ENCODE measurements at regions not wholly inside any gene's neighbourhood (a gene's known extent, or its start where the extent isn't known, plus 50 kb on each side); places are given as distances from the start of the nearest gene placed in this dataset.

DNA sequence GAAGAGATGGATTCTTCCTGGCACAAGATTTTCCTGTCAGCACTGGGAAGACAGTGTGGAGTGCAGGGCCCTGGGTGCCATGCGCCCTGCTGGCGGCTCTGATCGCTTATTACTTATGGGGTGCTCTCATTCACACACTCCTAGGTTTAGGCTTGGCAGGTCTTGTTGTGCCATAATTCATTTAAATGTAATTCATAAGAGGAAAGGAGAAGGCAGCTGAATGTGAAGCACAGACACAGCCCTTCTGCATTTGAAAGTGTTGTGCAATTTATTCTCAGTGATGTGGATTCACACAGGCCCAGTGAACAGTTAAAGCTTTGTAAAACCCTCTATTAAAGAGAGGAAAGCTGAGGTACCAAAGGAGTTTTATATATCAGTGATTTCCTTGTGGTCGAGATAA, 249.7 kb downstream of the C4orf33 start:
- no peak for DNase-seq (ENCODE audit: low read depth in 1 of 2, low spot score in 1 of 2)

DNA sequence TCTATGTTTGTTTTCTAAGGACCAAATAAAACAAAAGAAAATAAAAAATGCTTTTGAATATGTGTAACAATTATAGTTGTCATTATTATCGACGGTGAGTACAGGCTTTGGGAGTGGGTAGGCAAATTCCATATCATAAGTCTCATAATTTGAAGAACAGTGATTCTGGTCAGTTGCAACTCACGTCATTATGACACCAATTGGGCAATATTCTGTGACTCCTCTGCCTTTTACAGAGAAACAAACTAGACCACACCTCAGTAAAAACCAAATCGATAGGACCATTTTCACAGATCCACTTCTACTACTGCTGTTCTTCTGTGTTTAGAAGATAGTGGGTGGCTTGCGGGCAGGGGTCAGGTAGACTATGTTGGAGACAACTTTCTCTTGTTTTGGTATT, 250.1 kb downstream of the C4orf33 start:
- no peak for DNase-seq (ENCODE audit: low read depth in 1 of 2, low spot score in 1 of 2)

DNA sequence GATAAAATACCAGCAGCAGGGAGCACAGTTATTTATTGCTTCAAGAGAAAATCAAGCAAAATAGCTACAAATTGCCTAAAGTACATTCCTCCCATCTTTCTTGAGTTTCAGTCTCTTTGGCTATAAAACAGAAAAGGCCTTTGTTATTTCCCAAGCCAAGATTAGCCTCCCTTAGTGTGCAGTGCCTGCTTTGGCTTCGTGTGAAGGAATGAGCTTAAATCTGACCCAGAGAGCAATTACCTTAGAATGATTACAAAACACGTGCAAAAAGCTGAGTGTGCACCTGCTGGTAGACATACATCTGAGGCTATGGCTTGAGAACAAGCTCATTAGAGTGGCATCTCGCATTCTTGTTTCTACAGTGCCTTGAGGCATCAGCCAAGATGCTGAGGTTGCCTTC, 250.8 kb downstream of the C4orf33 start:
- no peak for DNase-seq (ENCODE audit: low read depth in 1 of 2, low spot score in 1 of 2)

DNA sequence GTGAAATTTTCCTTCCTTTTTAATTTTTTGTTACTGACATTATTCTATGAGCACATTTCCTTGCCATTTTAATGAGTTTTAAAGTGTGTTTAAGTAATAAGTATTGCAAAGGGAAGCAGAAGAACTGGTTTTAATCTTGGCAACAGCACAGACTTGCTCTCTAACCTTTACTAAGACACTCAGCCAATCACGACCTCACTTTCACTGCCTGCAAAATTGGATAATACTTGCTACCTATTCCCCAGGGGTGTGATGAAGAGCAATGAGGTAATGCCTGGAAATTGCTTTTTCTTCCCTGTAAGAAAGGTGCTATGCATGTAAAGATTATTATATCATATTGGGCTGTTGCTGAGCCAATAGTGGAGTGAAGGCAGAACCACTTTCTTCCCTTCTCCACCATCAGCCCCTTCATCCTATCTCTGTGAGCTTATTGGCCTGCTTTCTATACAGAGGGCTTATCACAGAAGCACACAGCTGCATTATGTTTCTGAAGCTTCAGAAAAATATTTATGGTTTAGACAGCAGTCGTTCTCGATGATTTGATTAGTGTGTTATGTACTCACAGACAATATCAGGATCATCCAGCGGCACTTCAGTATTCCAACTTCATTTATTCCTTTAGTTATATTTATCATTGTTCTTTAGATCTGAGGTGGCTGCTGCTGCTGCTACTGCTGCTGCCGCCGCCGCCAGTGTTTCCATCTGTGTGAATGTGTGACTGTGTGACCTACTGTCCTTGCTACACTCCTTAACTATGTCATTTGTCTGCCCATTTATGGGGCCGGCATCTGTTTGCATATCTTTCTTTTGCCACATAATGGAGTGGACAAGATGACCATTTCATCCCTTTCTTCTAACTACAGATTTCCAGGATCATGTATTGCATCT, 255.1 kb downstream of the C4orf33 start:
- no peak for DNase-seq (ENCODE audit: low read depth in 1 of 2, low spot score in 1 of 2)

DNA sequence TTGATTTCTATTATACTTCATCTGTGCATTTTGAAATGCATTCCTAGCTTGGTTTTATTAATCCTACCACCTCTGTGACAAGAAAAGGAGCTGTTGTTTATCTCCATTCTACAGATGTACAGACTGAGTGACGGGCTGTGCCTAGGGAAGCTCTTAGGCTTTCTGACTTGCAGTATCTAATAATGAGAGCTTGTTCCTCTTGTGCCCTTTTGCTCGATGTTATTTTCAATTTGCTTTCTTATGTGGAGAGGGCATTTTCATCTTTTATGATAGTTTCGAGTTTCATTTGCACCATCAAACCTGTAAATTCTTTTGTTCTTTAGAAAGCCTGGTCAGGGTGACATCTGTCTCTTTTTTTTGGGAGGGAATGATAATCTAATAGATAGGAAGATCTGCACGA, 256.5 kb downstream of the C4orf33 start:
- DNase-seq (ENCODE audit: low read depth in 1 of 2, low spot score in 1 of 2) = no peak

DNA sequence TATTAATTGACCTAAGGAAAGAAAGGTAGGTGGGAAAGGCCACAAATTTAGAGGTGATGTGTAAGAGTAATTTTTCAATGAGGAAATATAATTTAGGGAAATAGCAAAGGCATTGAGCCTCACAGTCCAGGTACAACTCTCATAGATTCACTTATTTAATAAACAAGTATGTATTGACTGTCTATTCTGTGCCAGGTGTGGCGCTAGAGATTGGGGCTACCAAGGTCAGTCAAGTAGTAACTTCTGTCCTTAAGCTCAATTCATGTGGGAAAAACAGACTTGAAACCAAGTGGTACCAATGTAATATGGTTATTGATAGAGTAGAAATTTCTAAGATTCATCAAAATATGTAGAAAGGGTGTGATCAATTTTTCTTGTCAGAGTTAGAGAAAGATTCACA, 257.5 kb downstream of the C4orf33 start:
- no peak for DNase-seq (ENCODE audit: low read depth in 1 of 2, low spot score in 1 of 2)

DNA sequence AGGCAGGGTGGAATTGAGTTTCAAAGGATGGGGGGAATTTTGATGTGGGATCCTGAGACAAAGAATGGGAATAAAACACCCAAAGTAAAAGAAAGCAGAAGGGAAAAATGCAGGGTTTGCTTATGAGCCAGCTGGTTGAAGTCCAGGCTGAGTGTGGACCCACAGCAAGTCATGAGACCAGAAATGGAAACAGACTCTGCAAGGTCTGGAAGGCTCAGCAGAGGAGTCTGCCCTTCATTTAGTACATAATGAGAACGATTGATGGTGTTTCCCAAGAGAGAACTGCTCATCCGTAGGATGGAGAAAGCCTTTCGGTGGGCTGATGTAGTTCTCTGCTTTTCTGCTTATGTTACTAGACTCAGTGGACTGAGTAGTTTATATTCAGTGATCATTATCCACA, 259.1 kb downstream of the C4orf33 start:
- no peak for DNase-seq (ENCODE audit: low read depth in 1 of 2, low spot score in 1 of 2)

DNA sequence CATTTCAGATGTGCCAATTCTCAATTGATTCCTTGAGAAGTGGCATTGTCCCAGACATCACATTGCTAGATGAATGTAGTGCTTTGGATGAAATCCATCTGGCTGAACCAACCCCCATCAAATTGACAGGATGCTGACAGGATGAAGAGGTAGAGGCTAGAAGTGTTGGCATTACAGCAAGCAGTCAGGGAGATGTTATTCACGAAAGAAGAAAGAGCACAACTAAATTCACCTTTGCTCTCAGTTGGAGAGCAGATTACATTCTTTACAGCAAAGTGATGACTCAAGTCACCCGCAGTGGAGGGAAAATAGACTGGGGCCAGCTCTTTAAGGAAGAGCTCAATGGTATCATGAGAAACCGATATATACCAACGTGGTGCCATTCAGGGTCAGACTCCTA, 259.6 kb downstream of the C4orf33 start:
- no peak for DNase-seq (ENCODE audit: low read depth in 1 of 2, low spot score in 1 of 2)

DNA sequence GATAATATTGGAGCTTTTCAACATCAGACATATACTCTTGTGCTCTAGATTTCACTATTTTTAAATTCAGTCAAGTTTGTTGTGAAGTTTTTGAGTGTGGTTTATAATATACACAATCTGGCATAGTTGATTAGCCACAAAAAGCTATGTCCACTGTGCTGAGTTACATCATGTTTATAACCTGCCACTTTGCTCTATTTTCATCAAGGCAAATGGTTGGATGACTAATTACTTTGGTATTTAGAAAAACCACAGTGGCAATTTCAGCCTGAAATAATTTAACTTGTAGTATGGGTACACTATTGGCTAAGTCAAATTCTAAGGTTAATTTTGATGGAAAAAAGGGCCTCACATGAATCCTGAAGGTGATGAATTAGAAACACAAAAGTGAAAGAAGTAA, 262.6 kb downstream of the C4orf33 start:
- no peak for DNase-seq (ENCODE audit: low read depth in 1 of 2, low spot score in 1 of 2)

DNA sequence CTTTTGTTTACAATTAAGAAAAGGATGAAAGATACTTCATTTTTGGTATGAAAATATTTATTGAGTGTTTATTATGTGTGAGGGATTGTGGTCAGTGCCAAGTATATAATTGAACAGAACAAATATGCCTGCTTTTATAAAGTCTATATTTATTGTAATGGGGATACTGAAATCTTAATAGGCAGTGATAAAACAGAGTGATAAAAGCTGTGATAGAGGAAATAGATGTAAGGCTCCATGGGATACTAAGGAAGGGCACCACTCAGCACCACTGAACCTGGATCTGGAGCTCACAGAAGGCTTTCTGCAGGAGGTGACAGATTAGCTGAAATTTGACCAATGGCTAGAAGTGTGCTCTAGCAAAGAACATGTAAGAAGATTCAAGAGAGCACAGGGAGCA, 263.5 kb downstream of the C4orf33 start:
- DNase-seq (ENCODE audit: low read depth in 1 of 2, low spot score in 1 of 2) = no peak

DNA sequence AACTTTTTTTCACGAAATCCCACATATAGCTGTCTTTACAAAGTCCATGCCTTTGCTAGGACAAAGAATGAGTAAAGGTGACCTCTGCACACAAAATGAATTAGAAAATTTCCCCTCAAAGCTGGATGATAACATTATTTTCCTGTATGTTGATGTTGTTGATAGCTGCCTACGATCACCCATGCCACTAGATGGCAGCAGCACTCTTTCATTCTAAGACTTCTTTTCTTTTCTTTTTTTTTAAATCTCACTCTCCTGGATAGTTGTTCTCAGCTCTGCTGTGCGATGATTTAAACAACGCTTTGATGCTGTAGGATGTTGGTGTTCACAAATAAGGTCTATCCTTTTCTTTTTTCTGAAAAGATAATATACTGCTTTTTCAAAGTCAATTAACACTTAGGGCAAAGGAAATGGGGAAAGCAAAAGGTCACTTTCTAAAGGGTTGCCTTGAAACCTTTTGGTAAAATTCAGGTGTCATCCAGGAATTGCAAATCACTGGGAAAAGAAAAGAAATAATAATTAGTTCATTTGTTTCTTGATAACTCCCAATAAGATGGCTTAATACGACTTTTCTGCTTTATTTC, 266.8 kb downstream of the C4orf33 start:
- DNase-seq (ENCODE audit: low read depth in 1 of 2, low spot score in 1 of 2) = peak in 1 of 2 donors; percentile 31

DNA sequence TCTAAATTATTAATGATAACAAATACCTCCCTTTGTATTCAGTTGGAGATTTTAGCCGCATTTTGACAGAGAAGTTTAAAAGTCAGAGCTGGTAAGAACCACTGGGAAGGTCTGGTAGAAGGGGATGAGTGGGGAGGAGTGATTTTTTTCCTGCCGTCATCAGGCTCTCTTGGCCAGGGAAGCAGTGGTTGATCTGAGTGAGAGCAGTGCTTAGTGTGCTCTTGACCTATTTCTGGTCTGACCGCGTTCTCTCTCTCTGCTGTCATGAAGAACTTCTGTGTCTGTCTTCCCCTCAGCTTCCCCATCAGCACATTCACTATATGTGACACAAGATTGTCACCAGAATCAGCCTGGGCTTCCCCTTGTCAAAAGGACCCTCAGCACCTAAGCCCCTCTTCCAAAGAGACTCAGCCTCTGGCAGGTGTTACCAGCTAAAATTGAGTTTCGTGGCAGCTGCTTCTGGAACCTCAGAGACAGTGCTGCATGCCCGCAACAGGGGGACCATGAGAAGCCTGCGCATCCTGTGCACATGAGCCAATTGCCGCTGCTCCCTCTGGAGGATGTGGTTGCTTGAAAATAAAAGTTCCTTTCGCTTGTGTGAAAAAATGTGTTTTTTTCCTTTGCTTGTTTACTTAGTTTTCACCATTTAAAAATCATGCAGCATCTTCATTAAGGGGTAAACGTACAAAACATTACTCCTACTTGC, 268.9 kb downstream of the C4orf33 start:
- DNase-seq (ENCODE audit: low read depth in 1 of 2, low spot score in 1 of 2) = no peak

DNA sequence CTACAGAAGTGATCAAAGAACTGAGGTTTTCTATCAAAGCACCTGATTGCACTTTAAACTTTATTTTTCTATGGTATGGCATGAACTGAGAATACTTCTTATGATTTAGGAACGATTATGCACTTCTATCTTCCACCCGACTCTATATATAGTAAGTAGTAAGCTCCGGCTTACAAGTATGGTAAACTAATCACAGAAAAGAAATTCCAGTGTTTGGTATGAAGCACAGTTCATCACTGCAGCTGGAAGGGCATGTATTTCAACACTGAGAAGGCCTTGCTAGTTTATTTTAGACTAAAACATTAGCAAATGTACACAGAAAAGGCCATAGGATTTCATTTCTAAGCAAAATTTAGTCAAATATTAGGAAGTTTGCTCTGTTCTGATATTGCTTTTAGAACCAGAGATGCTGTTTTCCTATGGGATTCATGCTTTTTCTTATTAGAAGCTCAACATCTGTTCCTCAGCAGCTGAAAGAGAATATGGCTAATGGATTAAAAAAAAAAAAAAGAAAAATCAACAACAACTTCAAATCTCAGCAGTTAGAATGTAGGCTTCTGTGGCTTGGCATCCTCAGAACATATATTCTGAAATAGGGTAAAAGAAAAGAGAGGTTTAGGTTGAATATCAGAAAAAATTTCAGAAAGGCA, 273.5 kb downstream of the C4orf33 start:
- DNase-seq (ENCODE audit: low read depth in 1 of 2, low spot score in 1 of 2) = no peak

DNA sequence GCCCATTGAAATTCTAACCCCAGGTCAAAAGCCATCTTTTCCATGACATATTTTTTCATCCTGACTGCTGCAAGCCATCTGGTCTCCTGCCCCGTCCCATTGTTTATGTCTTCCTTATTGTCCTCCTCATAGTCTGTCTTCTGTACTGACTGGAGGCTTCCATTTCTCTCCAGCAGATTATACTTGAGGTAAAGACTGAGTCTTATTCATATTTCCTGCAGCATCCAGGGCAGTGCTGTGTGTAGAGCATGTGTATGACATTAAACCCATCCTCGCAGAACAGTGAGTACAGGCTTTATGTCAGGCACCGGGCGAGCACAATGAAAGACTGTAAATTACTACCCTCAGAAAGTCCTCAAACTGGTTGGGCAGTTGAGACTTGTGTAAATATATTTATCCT, 275.1 kb downstream of the C4orf33 start:
- DNase-seq (ENCODE audit: low read depth in 1 of 2, low spot score in 1 of 2) = no peak

DNA sequence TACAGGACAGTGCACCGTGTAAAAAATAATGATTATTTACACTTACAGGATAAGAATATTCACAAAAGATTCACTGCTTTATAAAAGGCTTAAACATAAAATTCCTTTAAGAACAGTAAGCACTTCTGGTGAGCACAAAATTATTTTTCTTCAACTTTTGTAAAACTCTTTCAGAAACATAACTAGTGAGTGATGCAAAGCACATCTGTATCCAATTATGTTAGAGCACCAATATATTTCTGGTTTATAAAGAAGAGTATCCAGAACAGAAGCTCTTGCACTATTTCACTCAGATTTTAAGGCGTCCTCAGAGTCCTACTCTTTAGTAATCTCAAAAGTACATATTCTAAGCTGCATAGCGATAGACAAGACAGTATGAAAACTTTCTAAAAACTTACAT, 276.0 kb downstream of the C4orf33 start:
- DNase-seq (ENCODE audit: low read depth in 1 of 2, low spot score in 1 of 2) = no peak

DNA sequence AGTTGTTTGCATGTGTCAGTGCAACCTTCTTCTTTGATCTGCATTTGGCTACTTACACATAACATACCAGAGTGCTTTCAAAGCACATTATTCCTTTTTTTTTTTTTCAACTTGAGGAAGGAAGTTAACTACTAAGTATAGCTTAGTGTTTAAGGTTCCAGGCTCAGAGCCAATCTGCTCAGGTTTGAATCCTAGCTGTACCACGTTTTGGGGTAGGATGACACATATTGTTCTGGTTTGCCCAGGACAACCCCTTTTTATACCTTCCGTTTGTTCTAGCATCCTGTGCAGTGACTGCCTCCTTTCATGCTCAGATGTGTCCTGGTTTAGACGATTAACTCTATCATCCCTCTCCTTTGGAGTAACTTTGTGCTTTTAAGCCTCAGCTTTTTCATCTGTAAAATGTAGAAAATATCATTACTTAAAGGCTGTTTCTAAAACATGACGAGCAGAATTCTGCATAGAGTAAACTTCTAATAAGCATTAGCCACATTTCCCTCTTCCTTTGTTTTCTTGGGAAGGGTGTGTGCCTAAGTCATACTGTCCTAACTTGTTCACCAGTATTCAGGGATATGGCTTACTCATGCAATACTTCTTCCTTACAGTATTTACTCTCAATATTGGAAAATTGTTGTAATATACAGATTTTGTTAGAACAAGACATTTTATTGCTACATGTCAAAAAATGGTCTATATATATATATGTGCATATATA, 281.3 kb downstream of the C4orf33 start:
- no peak for DNase-seq (ENCODE audit: low read depth in 1 of 2, low spot score in 1 of 2)

DNA sequence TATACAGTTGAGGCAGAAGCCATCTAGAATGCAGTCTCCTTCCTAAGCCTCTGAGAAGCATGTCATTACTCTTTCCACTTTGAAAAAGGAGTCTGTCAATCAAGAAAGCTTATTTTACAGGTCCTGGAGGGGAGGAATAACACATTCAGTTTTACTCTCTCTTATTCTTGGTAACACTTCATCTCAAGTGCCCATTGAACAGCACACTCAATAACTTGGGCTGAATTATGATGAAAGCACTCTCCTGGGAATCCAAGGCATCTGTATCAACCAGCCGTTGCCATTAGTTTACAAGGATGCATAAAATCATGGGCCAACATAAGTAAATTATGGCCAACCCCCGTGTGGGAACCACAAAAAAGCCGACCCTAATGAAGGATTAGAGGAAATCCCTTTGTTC, 282.4 kb downstream of the C4orf33 start:
- DNase-seq (ENCODE audit: low read depth in 1 of 2, low spot score in 1 of 2) = no peak

DNA sequence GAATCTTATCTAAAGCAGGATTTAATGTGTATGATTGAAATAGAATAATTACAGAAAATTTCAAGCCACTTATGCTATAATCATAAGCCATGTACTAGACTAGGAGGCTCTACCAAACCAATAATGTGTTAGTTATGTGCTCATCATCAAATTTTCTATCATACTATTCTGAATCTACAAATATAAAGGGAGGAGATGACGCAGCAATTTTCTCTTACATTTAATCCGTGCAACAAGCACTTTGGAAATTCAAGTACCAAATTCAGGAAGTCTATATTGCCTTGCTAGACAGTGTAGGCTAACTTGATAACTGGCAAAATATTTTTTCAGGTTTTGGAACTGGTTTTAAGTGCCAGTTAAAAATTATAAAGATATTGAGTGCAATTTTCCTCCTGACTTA, 283.5 kb downstream of the C4orf33 start:
- no peak for DNase-seq (ENCODE audit: low read depth in 1 of 2, low spot score in 1 of 2)

DNA sequence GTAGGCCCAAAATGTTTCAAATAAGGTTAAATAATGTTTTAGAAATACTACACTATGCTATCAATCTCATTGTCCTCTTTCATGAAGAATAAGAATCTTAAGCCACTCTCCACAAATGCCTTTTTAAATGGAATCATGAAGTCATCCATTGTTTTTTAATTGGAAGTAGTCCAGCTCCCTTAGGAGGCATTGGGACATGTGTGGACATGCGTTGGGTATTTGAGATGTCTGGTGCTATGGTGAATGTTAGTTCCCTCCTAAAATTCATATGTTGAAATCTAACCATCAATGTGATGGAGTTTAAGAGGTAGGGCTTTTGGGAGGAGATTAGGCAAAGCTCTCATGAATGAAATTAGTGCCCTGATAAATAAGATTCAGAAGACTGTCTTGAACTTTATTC, 289.0 kb downstream of the C4orf33 start:
- DNase-seq (ENCODE audit: low read depth in 1 of 2, low spot score in 1 of 2) = no peak

DNA sequence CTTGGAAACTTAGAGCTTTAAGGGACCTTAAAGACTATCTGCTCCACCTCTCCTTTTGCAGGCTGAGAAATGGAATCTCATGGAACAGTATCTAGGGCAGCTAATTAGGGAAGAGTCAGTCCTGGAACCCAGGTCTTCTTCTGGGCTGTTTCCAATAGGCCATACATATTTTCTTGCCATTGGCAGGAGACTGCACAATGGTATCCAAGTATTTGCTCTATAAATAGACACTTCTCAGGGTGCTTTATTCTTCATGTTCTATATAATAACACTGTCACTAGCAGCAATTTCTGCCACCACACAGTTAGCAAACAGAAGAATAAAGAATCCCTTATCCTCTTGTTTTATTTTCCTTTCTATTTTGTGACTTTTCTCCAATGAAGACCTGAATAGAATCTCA, 291.7 kb downstream of the C4orf33 start:
- DNase-seq (ENCODE audit: low read depth in 1 of 2, low spot score in 1 of 2) = no peak

DNA sequence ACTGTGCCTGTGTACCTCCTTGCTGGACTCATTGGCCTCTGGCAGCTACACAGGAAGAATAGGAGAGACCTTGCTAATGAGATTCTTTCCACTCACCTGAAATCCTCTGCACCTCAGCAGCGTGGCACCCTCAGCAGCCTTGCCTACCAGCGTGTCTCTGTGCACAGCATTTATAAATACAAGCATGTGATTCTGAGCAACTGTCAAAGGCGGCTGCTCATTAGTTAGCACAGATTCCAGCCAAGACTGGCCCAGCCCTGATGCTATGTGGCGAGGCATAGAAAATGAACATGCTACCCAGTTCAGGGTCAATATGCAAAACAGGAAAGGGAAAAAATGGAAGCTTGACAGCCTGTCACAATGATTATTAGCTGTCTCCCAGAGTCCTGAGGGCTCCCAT, 298.0 kb downstream of the C4orf33 start:
- no peak for DNase-seq (ENCODE audit: low read depth in 1 of 2, low spot score in 1 of 2)
